ENCODE measurements at regions not wholly inside any gene's neighbourhood (a gene's known extent, or its start where the extent isn't known, plus 50 kb on each side); places are given as distances from the start of the nearest gene placed in this dataset.

GRCh38 chr3:22450786-22451400 is 699.9 kb upstream of the ZNF385D start:
- DNase-seq: no peak
- H3K27ac Mint-ChIP-seq (ENCODE audit: unreplicated experiment): no peak overlapping the region
- no peaks in the 10 kb centered on the region for H3K27me3 Mint-ChIP-seq (ENCODE audit: unreplicated experiment)
- no TSS peak for BruUV-seq (replicated peaks)
- no peaks in the 10 kb centered on the region for H3K36me3 Mint-ChIP-seq (ENCODE audit: insufficient read depth, unreplicated experiment)
- CTCF ChIA-PET: no interaction called here
- intact Hi-C loops (cut with micrococcal nuclease; ENCODE audit: unreplicated experiment): no loop called here
- TF ChIP-seq CTCF (IDR thresholded peaks at IDR 0.05; ENCODE audit: unreplicated experiment): no peak
- no peaks in the 10 kb centered on the region for H3K4me1 Mint-ChIP-seq (ENCODE audit: low read depth, unreplicated experiment)
- H3K4me3 Mint-ChIP-seq (ENCODE audit: low read depth, unreplicated experiment): no peak overlapping the region
- peaks cover 3% of the 10 kb centered on the region for H3K9me3 Mint-ChIP-seq (ENCODE audit: low read depth, unreplicated experiment)

DNA sequence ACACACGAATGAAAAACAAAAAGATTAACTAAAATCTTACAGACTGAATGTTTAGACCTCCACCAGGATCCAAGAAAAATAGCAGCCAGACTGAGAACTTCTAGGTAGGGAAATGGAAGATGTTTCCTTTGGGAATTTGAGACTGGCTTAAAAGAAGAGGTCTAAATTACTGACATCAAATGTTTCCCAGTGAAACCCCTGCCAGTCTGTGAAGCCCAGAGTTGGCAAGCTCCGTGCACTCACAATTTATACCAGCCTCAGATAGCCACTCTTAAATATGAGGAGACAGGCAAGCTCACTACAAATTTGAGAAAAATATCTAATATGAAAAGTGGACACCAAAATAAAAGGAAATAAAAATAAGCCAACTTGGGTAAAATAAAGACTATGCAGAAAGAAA is 700.5 kb upstream of the ZNF385D start:
- Mint-ChIP-seq H3K36me3 (ENCODE audit: insufficient read depth, unreplicated experiment) (no peaks in the 10 kb centered on the region), H3K4me1 (ENCODE audit: low read depth, unreplicated experiment) (no peaks in the 10 kb centered on the region), H3K27me3 (ENCODE audit: unreplicated experiment) (no peaks in the 10 kb centered on the region), H3K27ac (ENCODE audit: unreplicated experiment) (no peak overlapping the region), H3K4me3 (ENCODE audit: low read depth, unreplicated experiment) (no peak overlapping the region), H3K9me3 (ENCODE audit: low read depth, unreplicated experiment) (no peaks in the 10 kb centered on the region)
- intact Hi-C loops (cut with micrococcal nuclease; ENCODE audit: unreplicated experiment): no loop called here
- TF ChIP-seq CTCF (IDR thresholded peaks at IDR 0.05; ENCODE audit: unreplicated experiment): no peak
- CTCF ChIA-PET: no interaction called here
- DNase-seq: no peak
- BruUV-seq (replicated peaks): no TSS peak

- intact Hi-C loops (cut with micrococcal nuclease; ENCODE audit: unreplicated experiment): no loop called here
- Mint-ChIP-seq H3K9me3 (ENCODE audit: low read depth, unreplicated experiment) (no peaks in the 10 kb centered on the region), H3K4me1 (ENCODE audit: low read depth, unreplicated experiment) (no peaks in the 10 kb centered on the region), H3K4me3 (ENCODE audit: low read depth, unreplicated experiment) (no peak overlapping the region), H3K27me3 (ENCODE audit: unreplicated experiment) (no peaks in the 10 kb centered on the region), H3K36me3 (ENCODE audit: insufficient read depth, unreplicated experiment) (no peaks in the 10 kb centered on the region), H3K27ac (ENCODE audit: unreplicated experiment) (no peak overlapping the region)
- no TSS peak for BruUV-seq (replicated peaks)
- no peak for DNase-seq
- no peak for TF ChIP-seq CTCF (IDR thresholded peaks at IDR 0.05; ENCODE audit: unreplicated experiment)
- CTCF ChIA-PET: no interaction called here
These were observed 703.0 kb upstream of the ZNF385D start for GRCh38 chr3:22453906-22454535.

DNA sequence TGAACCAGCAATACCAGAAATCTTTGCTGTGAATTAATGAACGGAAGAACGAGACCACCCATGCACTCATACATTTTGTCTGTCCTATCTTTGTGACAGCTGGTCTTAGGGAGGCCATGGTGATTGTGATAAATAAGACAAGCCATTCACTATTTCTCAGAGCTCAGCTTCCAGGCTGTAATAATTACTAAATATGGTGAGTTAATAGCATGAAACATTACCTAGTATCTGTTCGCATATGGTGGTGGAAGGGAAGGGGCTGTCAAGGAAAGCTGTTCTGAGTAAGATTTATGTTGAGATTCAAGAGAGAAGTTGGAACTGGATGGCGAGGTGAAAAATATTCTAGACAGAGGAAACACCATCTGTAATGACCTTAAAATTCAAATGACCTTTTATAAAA is 719.0 kb upstream of the ZNF385D start:
- intact Hi-C loops (cut with micrococcal nuclease; ENCODE audit: unreplicated experiment): no loop called here

More for the DNA sequence above, 719.0 kb upstream of the ZNF385D start:
- CTCF ChIA-PET: no interaction called here
- no peak for DNase-seq
- no peak for TF ChIP-seq CTCF (IDR thresholded peaks at IDR 0.05; ENCODE audit: unreplicated experiment)
- no peaks in the 10 kb centered on the region for H3K36me3 Mint-ChIP-seq (ENCODE audit: insufficient read depth, unreplicated experiment)
- H3K9me3 Mint-ChIP-seq (ENCODE audit: low read depth, unreplicated experiment): no peaks in the 10 kb centered on the region
- H3K27ac Mint-ChIP-seq (ENCODE audit: unreplicated experiment): no peak overlapping the region
- peaks cover under 1% of the 10 kb centered on the region for H3K4me1 Mint-ChIP-seq (ENCODE audit: low read depth, unreplicated experiment)
- no peak overlapping the region for H3K4me3 Mint-ChIP-seq (ENCODE audit: low read depth, unreplicated experiment)
- H3K27me3 Mint-ChIP-seq (ENCODE audit: unreplicated experiment): no peaks in the 10 kb centered on the region
- no TSS peak for BruUV-seq (replicated peaks)

Data from Calu3 (cell line).